HG03103 (cell line): ENCODE measurements at regions not wholly inside any gene's neighbourhood (a gene's known extent, or its start where the extent isn't known, plus 50 kb on each side); places are given as distances from the start of the nearest gene placed in this dataset.
"Not testable (repeated sequence)": the region's sequence is repeated elsewhere in the genome, so short reads cannot be mapped to it uniquely, and the experiment has no call there.

ENCODE experiments used
- ATAC-seq: cut with Tn5 transposase; IDR thresholded peaks from one replicate; pipeline ENCODE4 v1.9.1; 2021; ENCODE audit warnings: low read depth; ENCODE audit not compliant: unreplicated experiment

- no peak for ATAC-seq
These were observed 1459.3 kb upstream of the ACO1 start for GRCh38 chr9:30925126-30925525.

GRCh38 chr9:30925635-30926034 is 1458.8 kb upstream of the ACO1 start:
- ATAC-seq, result no peak

- ATAC-seq, result no peak
These were observed 1456.4 kb upstream of the ACO1 start for GRCh38 chr9:30928045-30928444.

- ATAC-seq, result no peak
These were observed 1452.2 kb upstream of the ACO1 start for GRCh38 chr9:30932226-30932625.

- ATAC-seq, result no peak
These were observed 1448.7 kb upstream of the ACO1 start for GRCh38 chr9:30935730-30936129.

- no peak for ATAC-seq
These were observed 1447.3 kb upstream of the ACO1 start for GRCh38 chr9:30937106-30937505.

GRCh38 chr9:30942852-30943251 is 1441.6 kb upstream of the ACO1 start:
- ATAC-seq, result not testable (repeated sequence)

- ATAC-seq, result no peak
These were observed 1440.8 kb upstream of the ACO1 start for GRCh38 chr9:30943446-30944224.

GRCh38 chr9:30944225-30944569 is 1440.2 kb upstream of the ACO1 start:
- ATAC-seq, result no peak

GRCh38 chr9:30944741-30945280 is 1439.6 kb upstream of the ACO1 start:
- ATAC-seq, result no peak

- no peak for ATAC-seq
These were observed 1420.1 kb upstream of the ACO1 start for GRCh38 chr9:30964332-30964731.

- no peak for ATAC-seq
These were observed 1417.0 kb upstream of the ACO1 start for GRCh38 chr9:30967476-30967875.

- no peak for ATAC-seq
These were observed 1414.3 kb upstream of the ACO1 start for GRCh38 chr9:30970186-30970585.

- no peak for ATAC-seq
These were observed 1413.6 kb upstream of the ACO1 start for GRCh38 chr9:30970812-30971211.

- ATAC-seq, result no peak
These were observed 1411.8 kb upstream of the ACO1 start for GRCh38 chr9:30972654-30973053.

- no peak for ATAC-seq
These were observed 1406.5 kb upstream of the ACO1 start for GRCh38 chr9:30977965-30978364.

- no peak for ATAC-seq
These were observed 1402.1 kb upstream of the ACO1 start for GRCh38 chr9:30982301-30982700.

- no peak for ATAC-seq
These were observed 1388.3 kb upstream of the ACO1 start for GRCh38 chr9:30995956-30996738.

GRCh38 chr9:30996761-30997160 is 1387.7 kb upstream of the ACO1 start:
- ATAC-seq, result no peak

GRCh38 chr9:30997291-30997690 is 1387.2 kb upstream of the ACO1 start:
- no peak for ATAC-seq

- no peak for ATAC-seq
These were observed 1379.3 kb upstream of the ACO1 start for GRCh38 chr9:31005086-31005665.
